H1 (cell line): ENCODE measurements at regions not wholly inside any gene's neighbourhood (a gene's known extent, or its start where the extent isn't known, plus 50 kb on each side); places are given as distances from the start of the nearest gene placed in this dataset.

ENCODE experiments used
- CTCF ChIA-PET: fragments of 300-600 bp; sonication (Branson Sonifier 250); formaldehyde crosslinking; loops from one replicate; lab custom pipeline; 2021; ENCODE audit not compliant: partially characterized antibody; lab: Charles Lee
- POLR2A ChIA-PET: fragments of 300-600 bp; sonication (Branson Sonifier 250); formaldehyde crosslinking; loops from one replicate; lab custom pipeline; 2021; ENCODE audit warnings: inconsistent platforms; ENCODE audit not compliant: partially characterized antibody; lab: Charles Lee
- DNase-seq, 2 experiments: peaks; one replicate each; pipeline versions ENCODE4 v3.0.0 to v3.0.0-alpha.2; 2010 to 2022; ENCODE audit warnings: low spot score in 2 of 2, low read depth in 1 of 2, mixed read lengths in 1 of 2
- FAIRE-seq: peaks from 2 replicates; lab custom pipeline; 2011; peaks lifted over from hg19 to GRCh38; lab: Jason Lieb, UNC
- H2AFZ ChIP-seq: 2 replicates; pipeline ENCODE4 v1.8.1; 2012; ENCODE audit warnings: low read length, inconsistent platforms
- H2AK5ac ChIP-seq: 2 replicates; pipeline ENCODE4 v1.6.1; 2013; ENCODE audit warnings: low read depth, low read length
- H2BK120ac ChIP-seq: replicated peaks from 2 replicates; pipeline ENCODE3; 2013; ENCODE audit warnings: low read depth, low read length, inconsistent platforms
- H2BK12ac ChIP-seq: 2 replicates; pipeline ENCODE4 v1.6.1; 2013; ENCODE audit warnings: low read depth, low read length
- H2BK15ac ChIP-seq: 2 replicates; pipeline ENCODE4 v1.6.1; 2013; ENCODE audit warnings: low read length
- H2BK20ac ChIP-seq: 2 replicates; pipeline ENCODE4 v1.6.1; 2013; ENCODE audit warnings: low read length
- H2BK5ac ChIP-seq: 2 replicates; pipeline ENCODE4 v1.6.1; 2013; ENCODE audit warnings: low read depth, low read length
- H3K14ac ChIP-seq: 2 replicates; pipeline ENCODE4 v1.6.1; 2013; ENCODE audit warnings: inconsistent platforms; ENCODE audit not compliant: insufficient read length
- H3K18ac ChIP-seq: 2 replicates; pipeline ENCODE4 v1.6.1; 2013; ENCODE audit warnings: low read length; ENCODE audit errors: extremely low read depth
- H3K23ac ChIP-seq: 2 replicates; pipeline ENCODE4 v1.6.1; 2013; ENCODE audit warnings: inconsistent platforms; ENCODE audit not compliant: insufficient read length
- H3K23me2 ChIP-seq: 2 replicates; pipeline ENCODE4 v1.6.1; 2013; ENCODE audit warnings: low read depth, low read length
- H3K27ac ChIP-seq: 2 replicates; pipeline ENCODE4 v1.6.1; 2011; ENCODE audit warnings: low read depth, low read length, inconsistent platforms
- H3K27me3 ChIP-seq, 4 experiments: replicated peaks in 1 of 4; 1 replicate in 1 of 4; 2 replicates in 3 of 4; pipeline versions ENCODE4 v1.6.1 to v1.8.1; 2011 to 2013; ENCODE audit warnings: low read length in 3 of 4, mild to moderate bottlenecking in 3 of 4, inconsistent platforms in 2 of 4, mixed read lengths in 2 of 4, moderate library complexity in 1 of 4; ENCODE audit not compliant: control insufficient read depth in 3 of 4, insufficient read depth in 3 of 4; ENCODE audit errors: extremely low read depth in 1 of 4
- H3K36me3 ChIP-seq, 4 experiments: 2 replicates each; pipeline versions ENCODE4 v1.6.1 to v1.8.1; 2011 to 2013; ENCODE audit warnings: mild to moderate bottlenecking in 4 of 4, low read length in 3 of 4, moderate library complexity in 2 of 4, control low read depth in 1 of 4, inconsistent platforms in 1 of 4; ENCODE audit not compliant: insufficient read depth in 4 of 4, control insufficient read depth in 2 of 4
- H3K4ac ChIP-seq: replicated peaks from 2 replicates; pipeline ENCODE3; 2013; ENCODE audit warnings: low read length, low read depth, mixed read lengths, inconsistent platforms; ENCODE audit not compliant: insufficient read length
- H3K4me1 ChIP-seq, 4 experiments: replicated peaks in 1 of 4; 1 replicate in 1 of 4; 2 replicates in 3 of 4; pipeline versions ENCODE4 v1.6.1 to v1.8.1; 2011 to 2013; ENCODE audit warnings: low read length in 3 of 4, inconsistent platforms in 2 of 4, mixed read lengths in 1 of 4; ENCODE audit not compliant: insufficient read depth in 4 of 4, control insufficient read depth in 3 of 4
- H3K4me2 ChIP-seq, 2 experiments: 2 replicates each; pipeline versions ENCODE4 v1.6.1 to v1.8.1; 2011 to 2013; ENCODE audit warnings: low read depth in 2 of 2, low read length in 2 of 2, control low read depth in 1 of 2, inconsistent platforms in 1 of 2, mild to moderate bottlenecking in 1 of 2; ENCODE audit not compliant: insufficient read depth in 1 of 2
- H3K4me3 ChIP-seq, 4 experiments: fragments of 200-600, 300-600 bp in 1 of 4; sonication (generic), shearing (Covaris generic), sonication (Bioruptor Twin) in 1 of 4; 2 replicates each; pipeline versions ENCODE4 v1.5.1 to v1.8.1; 2011 to 2016; ENCODE audit warnings: low read length in 4 of 4, low read depth in 3 of 4, control low read depth in 2 of 4, inconsistent platforms in 2 of 4, mild to moderate bottlenecking in 2 of 4, mixed read lengths in 1 of 4, moderate library complexity in 1 of 4; ENCODE audit not compliant: insufficient read depth in 2 of 4; ENCODE audit errors: extremely low read depth in 1 of 4
- H3K56ac ChIP-seq: replicated peaks from 2 replicates; pipeline ENCODE3; 2013; ENCODE audit warnings: low read depth, mild to moderate bottlenecking, mixed read lengths, low read length, inconsistent platforms; ENCODE audit not compliant: insufficient read length
- H3K79me1 ChIP-seq: 2 replicates; pipeline ENCODE4 v1.6.1; 2013; ENCODE audit warnings: low read depth, low read length, control low read depth
- H3K79me2 ChIP-seq, 2 experiments: 2 replicates each; pipeline versions ENCODE4 v1.6.1 to v1.8.1; 2012 to 2013; ENCODE audit warnings: low read length in 2 of 2, mild to moderate bottlenecking in 2 of 2, inconsistent platforms in 1 of 2; ENCODE audit not compliant: insufficient read depth in 2 of 2, control insufficient read depth in 1 of 2
- H3K9ac ChIP-seq, 4 experiments: replicated peaks in 1 of 4; 1 replicate in 1 of 4; 2 replicates in 3 of 4; pipeline versions ENCODE4 v1.6.1 to v1.8.1; 2011 to 2013; ENCODE audit warnings: low read depth in 3 of 4, low read length in 3 of 4, control low read depth in 2 of 4, mild to moderate bottlenecking in 2 of 4, moderate library complexity in 2 of 4, inconsistent platforms in 1 of 4; ENCODE audit errors: extremely low read depth in 1 of 4
- H3K9me3 ChIP-seq, 2 experiments: 2 replicates each; pipeline versions ENCODE4 v1.6.1 to v1.8.1; 2012 to 2013; ENCODE audit warnings: mild to moderate bottlenecking in 2 of 2, moderate library complexity in 2 of 2, control low read depth in 1 of 2, inconsistent platforms in 1 of 2, low read depth in 1 of 2, low read length in 1 of 2, mixed read lengths in 1 of 2; ENCODE audit not compliant: insufficient read depth in 2 of 2
- H4K20me1 ChIP-seq, 2 experiments: replicated peaks in 1 of 2; 2 replicates each; pipeline versions ENCODE3 to v1.8.1; 2011 to 2013; ENCODE audit warnings: inconsistent platforms in 2 of 2, low read length in 2 of 2, mild to moderate bottlenecking in 1 of 2; ENCODE audit not compliant: insufficient read depth in 2 of 2, control insufficient read depth in 1 of 2
- H4K5ac ChIP-seq: 2 replicates; pipeline ENCODE4 v1.6.1; 2013; ENCODE audit warnings: low read length, low read depth, mixed read lengths, inconsistent platforms; ENCODE audit not compliant: insufficient read length
- H4K8ac ChIP-seq: 2 replicates; pipeline ENCODE4 v1.8.0; 2013; ENCODE audit warnings: mild to moderate bottlenecking, moderate library complexity, low read length, inconsistent platforms; ENCODE audit not compliant: insufficient read depth; ENCODE audit errors: extremely low read depth
- H4K91ac ChIP-seq: replicated peaks from 2 replicates; pipeline ENCODE3; 2013; ENCODE audit warnings: low read length, mixed read lengths, inconsistent platforms; ENCODE audit not compliant: insufficient read length
- E2F6 ChIP-seq: IDR thresholded peaks from 2 replicates; pipeline ENCODE4 v1.6.1; 2012; ENCODE audit warnings: inconsistent platforms
- RAD21 ChIP-seq, 2 experiments: IDR thresholded peaks in 1 of 2; conservative IDR thresholded peaks in 1 of 2; 2 replicates each; pipeline ENCODE4 v1.6.1; 2011; ENCODE audit warnings: low read depth in 2 of 2, low read length in 2 of 2, improper control_type of control experiment in 1 of 2, inconsistent platforms in 1 of 2, mild to moderate bottlenecking in 1 of 2, moderate library complexity in 1 of 2
- WGBS, 2 experiments: shearing (Covaris generic) in 1 of 2; methylation state at CpG; one replicate each; pipeline versions ENCODE4 v1.1.6 to v1.1.7; 2013 to 2015; ENCODE audit warnings: low lambda C conversion rate in 2 of 2, mixed read lengths in 2 of 2, inconsistent platforms in 1 of 2, low coverage in 1 of 2, missing lambda C conversion rate in 1 of 2; ENCODE audit not compliant: insufficient replicate concordance in 2 of 2, insufficient coverage in 1 of 2, insufficient read length in 1 of 2; ENCODE audit errors: extremely low coverage in 1 of 2, missing lambda C conversion rate in 1 of 2; 5-methylcytosine and 5-hydroxymethylcytosine counted together

GRCh38 chr20:24780674-24781417 lies 168.2 kb upstream of the CST7 start:
- Histone ChIP-seq H2BK12ac (no peak overlapping the region), H3K4me3 (no peak overlapping the region), H4K5ac (no peak overlapping the region), H3K36me3 (no peaks in the 10 kb centered on the region), H2AK5ac (no peak overlapping the region), H2BK15ac (0 out of 2 replicates have a peak overlapping the region, but pooled peaks have one; percentile 50), H3K14ac (no peak overlapping the region), H3K4ac (peak overlapping the region; percentile 9), H3K79me1 (no peaks in the 10 kb centered on the region), H2AFZ (no peak overlapping the region), H2BK120ac (no peak overlapping the region), H3K23me2 (no peaks in the 10 kb centered on the region), H3K23ac (no peak overlapping the region), H3K56ac (no peak overlapping the region), H3K18ac (no peak overlapping the region), H3K9ac (no peak overlapping the region), H3K27ac (no peak overlapping the region), H2BK5ac (no peak overlapping the region), H4K91ac (no peak overlapping the region), H3K79me2 (no peaks in the 10 kb centered on the region), H4K20me1 (no peaks in the 10 kb centered on the region), H3K9me3 (no peaks in the 10 kb centered on the region), H2BK20ac (no peak overlapping the region), H3K27me3 (no peaks in the 10 kb centered on the region), H3K4me1 (no peaks in the 10 kb centered on the region), H4K8ac (no peak overlapping the region; the same call in none of the 2 replicates), H3K4me2 (no peak overlapping the region)
- DNase-seq, result no peak
- CTCF ChIA-PET, result interaction anchor here (0.6 to 4.6 kb wide), 45 partner anchors 9 to 677 kb away, joined by 3 to 64 read pairs (median 4); no protein-coding TSS in a partner anchor
- FAIRE-seq, result no peak
- POLR2A ChIA-PET, result no interaction called here
- WGBS, 2 experiments, result 88% methylated on average over 10 of the region's 11 CpGs; no CpG with 5 or more reads in 1 of the 2 experiments
- TF ChIP-seq RAD21 (IDR thresholded peaks at IDR 0.05 in 1 of 2, conservative IDR thresholded peaks at IDR 0.05 in 1 of 2; ENCODE audit: low read depth in 2 of 2, low read length in 2 of 2), result peak; percentile 50 to 52
- TF ChIP-seq E2F6, result no peak
